Upper lobe of right lung (tissue), 1 donor: ENCODE measurements at regions not wholly inside any gene's neighbourhood (a gene's known extent, or its start where the extent isn't known, plus 50 kb on each side); places are given as distances from the start of the nearest gene placed in this dataset.

Source experiments
- ATAC-seq: fragments of 200-7000 bp; cut with Tn5 transposase; one replicate; pipeline ENCODE4 v1.9.1; 2020; ENCODE audit warnings: mild to moderate bottlenecking, moderate library complexity
- DNase-seq: peaks from one replicate; pipeline ENCODE4 v3.0.0-alpha.2; 2020
- H3K27ac ChIP-seq: fragments of 200-600 bp; one replicate; pipeline ENCODE4 v1.8.0; 2022
- H3K27me3 ChIP-seq: fragments of 200-600 bp; one replicate; pipeline ENCODE4 v1.8.0; 2022; ENCODE audit warnings: mild to moderate bottlenecking
- H3K36me3 ChIP-seq: fragments of 200-600 bp; one replicate; pipeline ENCODE4 v1.8.0; 2022
- H3K4me1 ChIP-seq: fragments of 200-600 bp; one replicate; pipeline ENCODE4 v1.8.0; 2022
- H3K4me3 ChIP-seq: fragments of 200-600 bp; one replicate; pipeline ENCODE4 v1.8.0; 2022; ENCODE audit warnings: mild to moderate bottlenecking
- H3K9me3 ChIP-seq: fragments of 200-600 bp; one replicate; pipeline ENCODE4 v1.8.0; 2022
- intact Hi-C: fragments of 100-400 bp; cut with DNase I; formaldehyde crosslinking; loops from one replicate; pipeline ENCODE4 v1.11.0; 2022
- TF ChIP-seq, protein P1 (sequence below): fragments of 200-600 bp; IDR thresholded peaks from one replicate; pipeline ENCODE4 v1.8.0; 2022; ENCODE audit warnings: antibody characterized with exemption
- donor health status: DM: no; HTN: yes; CAD: no; lungs with severe emphysema.

GRCh38 chr2:201532686-201533304 is 81.3 kb downstream of the STRADB start:
- DNase-seq (no peak), ATAC-seq (peak; percentile 53)
- Histone ChIP-seq H3K27ac (no peak overlapping the region), H3K4me3 (no peak overlapping the region), H3K9me3 (peaks cover 12% of the 10 kb centered on the region), H3K27me3 (no peaks in the 10 kb centered on the region), H3K36me3 (no peaks in the 10 kb centered on the region), H3K4me1 (no peaks in the 10 kb centered on the region)
- intact Hi-C loops = no loop called here
- TF ChIP-seq, protein P1, sequence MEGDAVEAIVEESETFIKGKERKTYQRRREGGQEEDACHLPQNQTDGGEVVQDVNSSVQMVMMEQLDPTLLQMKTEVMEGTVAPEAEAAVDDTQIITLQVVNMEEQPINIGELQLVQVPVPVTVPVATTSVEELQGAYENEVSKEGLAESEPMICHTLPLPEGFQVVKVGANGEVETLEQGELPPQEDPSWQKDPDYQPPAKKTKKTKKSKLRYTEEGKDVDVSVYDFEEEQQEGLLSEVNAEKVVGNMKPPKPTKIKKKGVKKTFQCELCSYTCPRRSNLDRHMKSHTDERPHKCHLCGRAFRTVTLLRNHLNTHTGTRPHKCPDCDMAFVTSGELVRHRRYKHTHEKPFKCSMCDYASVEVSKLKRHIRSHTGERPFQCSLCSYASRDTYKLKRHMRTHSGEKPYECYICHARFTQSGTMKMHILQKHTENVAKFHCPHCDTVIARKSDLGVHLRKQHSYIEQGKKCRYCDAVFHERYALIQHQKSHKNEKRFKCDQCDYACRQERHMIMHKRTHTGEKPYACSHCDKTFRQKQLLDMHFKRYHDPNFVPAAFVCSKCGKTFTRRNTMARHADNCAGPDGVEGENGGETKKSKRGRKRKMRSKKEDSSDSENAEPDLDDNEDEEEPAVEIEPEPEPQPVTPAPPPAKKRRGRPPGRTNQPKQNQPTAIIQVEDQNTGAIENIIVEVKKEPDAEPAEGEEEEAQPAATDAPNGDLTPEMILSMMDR = no peak
